ENCODE measurements at regions not wholly inside any gene's neighbourhood (a gene's known extent, or its start where the extent isn't known, plus 50 kb on each side); places are given as distances from the start of the nearest gene placed in this dataset.

DNA sequence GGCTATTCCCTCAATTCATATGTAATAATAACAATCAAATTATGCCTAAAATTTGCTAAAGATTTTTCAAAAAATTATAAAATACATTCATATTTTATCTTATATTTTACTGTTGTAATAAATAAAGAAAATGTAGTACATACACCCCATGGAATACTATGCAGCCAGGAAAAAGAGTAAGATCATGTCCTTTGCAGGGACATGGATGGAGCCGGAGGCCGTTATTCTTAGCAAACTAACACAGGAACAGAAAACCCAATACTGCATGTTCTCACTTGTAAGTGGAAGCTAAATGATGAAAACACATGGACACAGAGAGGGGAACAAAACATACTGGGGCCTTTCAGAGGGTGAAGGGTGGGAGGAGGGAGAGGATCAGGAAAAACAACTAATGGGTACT lies 584.2 kb upstream of the MMS22L start:
- Histone ChIP-seq H3K27me3 (ENCODE audit: control insufficient read depth, insufficient read depth, low read length, poor library complexity, severe bottlenecking) (no peaks in the 10 kb centered on the region), H3K27ac (ENCODE audit: insufficient read depth, low read depth, low read length, poor library complexity, severe bottlenecking) (no peak overlapping the region)
- WGBS, 2 experiments: 50% methylated on average over 2 of the region's 2 CpGs

DNA sequence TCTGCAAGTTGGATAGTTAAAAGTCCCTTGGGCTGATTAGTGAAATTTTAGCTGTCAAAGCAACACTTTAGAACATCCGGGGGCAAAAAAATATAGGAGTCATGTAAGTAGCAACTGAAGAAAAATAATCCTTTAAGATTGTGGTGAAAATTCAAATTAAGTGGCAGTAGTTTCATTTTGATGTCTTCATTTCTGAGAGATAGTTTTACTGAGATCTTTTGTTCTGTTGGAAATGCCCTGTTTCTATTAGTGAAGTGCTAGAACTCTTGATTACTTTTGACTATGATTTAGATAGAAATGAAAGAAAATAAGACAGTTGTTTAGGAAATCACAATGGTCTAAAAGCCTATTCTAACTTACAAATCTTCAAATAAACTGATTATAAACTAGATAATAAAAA lies 587.3 kb upstream of the MMS22L start:
- WGBS, 2 experiments: 0% methylated on average over 1 of the region's 1 CpG
- Histone ChIP-seq H3K4me1 (ENCODE audit: control insufficient read depth, insufficient read depth, low read length) (no peaks in the 10 kb centered on the region), H3K27me3 (ENCODE audit: control insufficient read depth, insufficient read depth, low read length, poor library complexity, severe bottlenecking) (no peaks in the 10 kb centered on the region), H3K9me3 (ENCODE audit: control insufficient read depth, low read length) (no peaks in the 10 kb centered on the region), H3K27ac (ENCODE audit: insufficient read depth, low read depth, low read length, poor library complexity, severe bottlenecking) (no peak overlapping the region), H3K36me3 (ENCODE audit: control insufficient read depth, insufficient read depth, low read length) (no peaks in the 10 kb centered on the region), H3K4me3 (ENCODE audit: insufficient read depth, low read depth, low read length) (no peak overlapping the region)

More for the DNA sequence above, 584.2 kb upstream of the MMS22L start:
- H3K36me3 ChIP-seq (ENCODE audit: control insufficient read depth, insufficient read depth, low read length): no peaks in the 10 kb centered on the region
- no peaks in the 10 kb centered on the region for H3K9me3 ChIP-seq (ENCODE audit: control insufficient read depth, low read length)
- no peak overlapping the region for H3K4me3 ChIP-seq (ENCODE audit: insufficient read depth, low read depth, low read length)
- H3K4me1 ChIP-seq (ENCODE audit: control insufficient read depth, insufficient read depth, low read length): no peaks in the 10 kb centered on the region

DNA sequence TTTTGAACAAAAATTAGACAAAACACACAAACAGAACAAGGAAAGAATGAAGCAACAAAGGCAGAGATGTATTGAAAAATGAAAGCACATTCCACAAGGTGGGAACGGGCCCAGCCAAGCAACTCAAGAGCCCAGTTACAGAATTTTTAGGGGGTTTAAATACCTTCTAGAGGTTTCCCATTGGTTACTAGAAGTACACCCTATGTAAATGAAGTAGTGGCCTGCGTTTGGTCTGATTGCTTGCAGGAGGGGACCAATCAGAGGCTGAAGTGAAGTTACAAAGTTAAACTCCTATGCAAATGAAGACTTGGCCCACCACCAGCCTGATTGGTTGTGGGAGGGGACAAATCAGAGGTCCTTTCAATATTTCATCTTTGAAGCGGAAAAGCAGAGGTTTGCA lies 593.7 kb upstream of the MMS22L start:
- no peaks in the 10 kb centered on the region for H3K36me3 ChIP-seq (ENCODE audit: control insufficient read depth, insufficient read depth, low read length)
- 91 to 94% methylated on average over 3 of the region's 3 CpGs for WGBS, 2 experiments
- H3K27me3 ChIP-seq (ENCODE audit: control insufficient read depth, insufficient read depth, low read length, poor library complexity, severe bottlenecking): no peaks in the 10 kb centered on the region
- H3K4me3 ChIP-seq (ENCODE audit: insufficient read depth, low read depth, low read length): no peak overlapping the region
- H3K27ac ChIP-seq (ENCODE audit: insufficient read depth, low read depth, low read length, poor library complexity, severe bottlenecking): no peak overlapping the region
- no peaks in the 10 kb centered on the region for H3K9me3 ChIP-seq (ENCODE audit: control insufficient read depth, low read length)
- H3K4me1 ChIP-seq (ENCODE audit: control insufficient read depth, insufficient read depth, low read length): no peaks in the 10 kb centered on the region

DNA sequence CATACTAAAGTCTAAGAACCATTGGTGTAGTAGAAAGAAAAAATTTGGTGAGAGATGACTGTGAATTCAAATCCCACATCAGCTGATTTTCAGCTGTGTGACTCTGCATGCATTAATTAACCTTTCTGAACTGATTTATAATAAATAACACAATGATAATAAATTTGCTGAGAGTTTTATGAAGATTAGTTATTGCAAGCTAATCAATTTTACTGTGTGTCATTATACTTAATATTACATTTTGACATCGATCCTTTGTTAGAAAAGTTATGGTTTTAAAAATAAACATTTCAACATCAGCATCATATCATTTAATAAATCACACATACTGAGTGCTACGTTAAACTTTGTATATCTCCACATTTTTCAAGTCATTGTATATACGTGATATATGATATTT lies 599.7 kb upstream of the MMS22L start:
- Histone ChIP-seq H3K27me3 (ENCODE audit: control insufficient read depth, insufficient read depth, low read length, poor library complexity, severe bottlenecking) (no peaks in the 10 kb centered on the region), H3K4me3 (ENCODE audit: insufficient read depth, low read depth, low read length) (no peak overlapping the region), H3K27ac (ENCODE audit: insufficient read depth, low read depth, low read length, poor library complexity, severe bottlenecking) (no peak overlapping the region), H3K9me3 (ENCODE audit: control insufficient read depth, low read length) (no peaks in the 10 kb centered on the region), H3K4me1 (ENCODE audit: control insufficient read depth, insufficient read depth, low read length) (no peaks in the 10 kb centered on the region), H3K36me3 (ENCODE audit: control insufficient read depth, insufficient read depth, low read length) (no peaks in the 10 kb centered on the region)
- WGBS, 2 experiments: 90 to 100% methylated on average over 1 of the region's 3 CpGs

DNA sequence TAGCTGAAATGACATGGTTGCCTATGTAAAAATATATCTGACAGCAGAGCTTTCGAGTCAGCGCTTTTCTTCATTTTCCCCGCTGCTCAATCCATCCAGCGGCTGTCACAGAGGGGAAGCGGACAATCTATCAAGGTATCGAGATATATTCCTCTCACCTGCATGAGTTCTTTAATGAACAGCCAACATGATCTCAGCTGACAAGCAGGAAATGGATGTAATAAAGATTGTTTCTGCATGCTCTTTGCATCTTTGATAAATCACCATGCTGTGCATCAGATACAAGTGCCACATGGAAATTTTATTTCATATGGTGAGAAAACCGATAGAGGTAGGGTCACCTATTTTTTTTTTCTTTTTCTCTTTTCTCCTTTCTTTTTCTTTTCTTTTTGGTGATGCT lies 602.3 kb upstream of the MMS22L start:
- WGBS, 2 experiments: 94% methylated on average over 6 to 7 of the region's 7 CpGs
- H3K27ac ChIP-seq (ENCODE audit: insufficient read depth, low read depth, low read length, poor library complexity, severe bottlenecking): no peak overlapping the region

DNA sequence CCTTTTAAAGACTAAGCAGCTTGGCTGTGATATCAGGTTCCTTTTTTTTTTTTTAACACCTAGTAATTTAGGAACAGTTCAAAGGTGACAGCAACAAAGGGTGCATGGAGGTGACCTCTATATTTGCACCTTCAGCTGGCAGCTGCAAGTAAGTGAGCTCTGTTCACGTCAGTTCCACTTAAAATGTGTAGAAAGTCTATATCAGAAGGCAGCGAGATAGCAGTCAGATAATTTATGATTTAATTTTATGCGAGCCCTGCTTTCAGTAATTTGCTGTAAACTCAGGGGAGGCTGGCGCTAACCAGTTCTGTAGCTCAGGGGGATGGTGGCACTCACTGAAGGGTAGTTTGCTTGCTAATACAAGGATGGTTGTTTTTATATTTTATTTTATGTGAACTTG lies 602.8 kb upstream of the MMS22L start:
- no peaks in the 10 kb centered on the region for H3K36me3 ChIP-seq (ENCODE audit: control insufficient read depth, insufficient read depth, low read length)
- H3K27ac ChIP-seq (ENCODE audit: insufficient read depth, low read depth, low read length, poor library complexity, severe bottlenecking): no peak overlapping the region
- H3K4me3 ChIP-seq (ENCODE audit: insufficient read depth, low read depth, low read length): no peak overlapping the region
- H3K4me1 ChIP-seq (ENCODE audit: control insufficient read depth, insufficient read depth, low read length): no peaks in the 10 kb centered on the region
- no peaks in the 10 kb centered on the region for H3K9me3 ChIP-seq (ENCODE audit: control insufficient read depth, low read length)
- H3K27me3 ChIP-seq (ENCODE audit: control insufficient read depth, insufficient read depth, low read length, poor library complexity, severe bottlenecking): no peaks in the 10 kb centered on the region
- 91 to 93% methylated on average over 4 of the region's 4 CpGs for WGBS, 2 experiments

More for the DNA sequence above, 602.3 kb upstream of the MMS22L start:
- Histone ChIP-seq H3K27me3 (ENCODE audit: control insufficient read depth, insufficient read depth, low read length, poor library complexity, severe bottlenecking) (no peaks in the 10 kb centered on the region), H3K4me3 (ENCODE audit: insufficient read depth, low read depth, low read length) (no peak overlapping the region), H3K36me3 (ENCODE audit: control insufficient read depth, insufficient read depth, low read length) (no peaks in the 10 kb centered on the region), H3K9me3 (ENCODE audit: control insufficient read depth, low read length) (no peaks in the 10 kb centered on the region), H3K4me1 (ENCODE audit: control insufficient read depth, insufficient read depth, low read length) (no peaks in the 10 kb centered on the region)

DNA sequence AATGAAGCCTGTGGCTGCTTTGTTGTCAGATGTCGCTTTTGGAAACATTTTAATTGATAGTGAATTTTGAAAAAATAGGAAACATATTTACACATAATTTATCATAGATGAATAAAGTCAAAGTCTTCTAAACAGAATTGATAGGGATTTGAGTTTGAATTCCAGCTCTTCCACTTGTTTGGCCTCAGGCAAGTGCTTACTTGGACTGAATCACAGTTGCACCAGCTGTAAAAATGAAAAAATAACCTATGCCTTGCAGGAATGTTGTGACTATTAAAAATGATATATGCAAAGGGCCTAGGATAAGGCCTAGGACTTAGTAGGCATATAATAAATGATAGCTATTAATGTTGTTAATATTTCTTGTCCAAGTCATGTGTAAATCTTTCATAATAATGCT lies 618.5 kb upstream of the MMS22L start:
- Histone ChIP-seq H3K27ac (ENCODE audit: insufficient read depth, low read depth, low read length, poor library complexity, severe bottlenecking) (no peak overlapping the region), H3K4me1 (ENCODE audit: control insufficient read depth, insufficient read depth, low read length) (no peaks in the 10 kb centered on the region), H3K36me3 (ENCODE audit: control insufficient read depth, insufficient read depth, low read length) (no peaks in the 10 kb centered on the region), H3K27me3 (ENCODE audit: control insufficient read depth, insufficient read depth, low read length, poor library complexity, severe bottlenecking) (no peaks in the 10 kb centered on the region), H3K4me3 (ENCODE audit: insufficient read depth, low read depth, low read length) (no peak overlapping the region), H3K9me3 (ENCODE audit: control insufficient read depth, low read length) (no peaks in the 10 kb centered on the region)
- 100% methylated on average over 1 of the region's 1 CpG; no CpG with 5 or more reads in 1 of the 2 experiments for WGBS, 2 experiments

DNA sequence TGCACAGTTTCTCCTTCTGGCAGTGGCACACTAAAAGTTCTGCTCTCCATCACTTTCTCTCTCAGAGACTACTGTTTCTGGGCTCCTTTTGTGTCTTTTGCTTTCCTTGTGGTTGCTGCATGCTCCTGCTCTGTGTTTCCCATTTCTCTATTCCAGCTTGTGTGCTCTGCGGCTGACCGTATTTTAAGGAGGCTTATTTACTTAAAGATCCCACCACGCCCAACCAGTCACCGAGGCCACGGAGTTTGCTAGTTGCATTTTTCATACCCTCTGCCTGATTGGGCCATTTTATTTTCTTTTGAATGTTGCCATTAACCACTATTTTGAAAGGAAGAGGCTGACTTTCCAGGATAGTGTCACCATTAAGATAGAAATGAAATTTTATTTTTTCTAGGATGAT lies 626.4 kb upstream of the MMS22L start:
- Histone ChIP-seq H3K4me3 (ENCODE audit: insufficient read depth, low read depth, low read length) (no peak overlapping the region), H3K9me3 (ENCODE audit: control insufficient read depth, low read length) (no peaks in the 10 kb centered on the region), H3K36me3 (ENCODE audit: control insufficient read depth, insufficient read depth, low read length) (no peaks in the 10 kb centered on the region), H3K4me1 (ENCODE audit: control insufficient read depth, insufficient read depth, low read length) (no peaks in the 10 kb centered on the region), H3K27ac (ENCODE audit: insufficient read depth, low read depth, low read length, poor library complexity, severe bottlenecking) (no peak overlapping the region), H3K27me3 (ENCODE audit: control insufficient read depth, insufficient read depth, low read length, poor library complexity, severe bottlenecking) (no peaks in the 10 kb centered on the region)
- 91 to 95% methylated on average over 5 of the region's 5 CpGs for WGBS, 2 experiments

DNA sequence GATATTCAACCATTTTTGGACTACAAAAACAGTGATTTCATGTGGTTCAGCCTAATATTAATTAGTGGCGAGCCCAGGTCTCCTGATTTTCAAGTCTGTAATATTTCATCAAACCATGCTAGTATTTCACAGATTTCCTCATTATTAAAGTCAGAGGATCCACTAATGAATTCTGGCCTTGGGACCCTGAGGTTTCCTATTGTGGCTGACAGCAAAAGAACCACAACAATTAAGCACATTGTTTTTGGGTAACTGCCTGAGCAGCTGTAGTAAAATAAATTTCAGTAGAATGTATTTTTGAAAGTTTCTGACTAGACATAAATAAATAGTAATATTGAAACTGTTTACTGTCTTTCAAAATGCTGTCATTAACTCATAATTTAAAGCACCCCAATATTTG lies 630.7 kb upstream of the MMS22L start:
- Histone ChIP-seq H3K27me3 (ENCODE audit: control insufficient read depth, insufficient read depth, low read length, poor library complexity, severe bottlenecking) (no peaks in the 10 kb centered on the region), H3K27ac (ENCODE audit: insufficient read depth, low read depth, low read length, poor library complexity, severe bottlenecking) (no peak overlapping the region), H3K4me3 (ENCODE audit: insufficient read depth, low read depth, low read length) (no peak overlapping the region), H3K36me3 (ENCODE audit: control insufficient read depth, insufficient read depth, low read length) (no peaks in the 10 kb centered on the region), H3K4me1 (ENCODE audit: control insufficient read depth, insufficient read depth, low read length) (peaks cover 4% of the 10 kb centered on the region), H3K9me3 (ENCODE audit: control insufficient read depth, low read length) (no peaks in the 10 kb centered on the region)
- 91 to 93% methylated on average over 1 of the region's 1 CpG for WGBS, 2 experiments

DNA sequence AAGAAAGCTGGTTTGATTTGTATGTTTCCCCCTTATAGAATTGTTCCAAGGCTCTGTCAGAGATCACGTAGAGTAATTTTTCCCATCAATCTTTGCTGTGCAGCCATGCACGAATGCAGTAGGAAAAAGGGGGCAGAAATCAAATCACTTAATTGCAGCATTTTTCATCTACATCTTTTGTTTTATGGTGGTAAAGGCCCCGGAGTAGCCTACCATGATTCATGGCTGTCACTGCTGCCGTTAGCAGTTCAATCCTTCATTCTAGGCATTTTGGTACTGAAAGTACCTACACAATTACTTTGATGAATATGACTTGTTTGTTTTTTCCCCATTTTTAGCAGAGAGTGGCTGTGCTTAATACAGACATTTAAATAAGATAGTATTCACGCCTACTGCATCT lies 631.9 kb upstream of the MMS22L start:
- peaks cover 4% of the 10 kb centered on the region for H3K4me1 ChIP-seq (ENCODE audit: control insufficient read depth, insufficient read depth, low read length)
- 88 to 95% methylated on average over 2 to 5 of the region's 5 CpGs for WGBS, 2 experiments
- H3K27me3 ChIP-seq (ENCODE audit: control insufficient read depth, insufficient read depth, low read length, poor library complexity, severe bottlenecking): no peaks in the 10 kb centered on the region
- H3K27ac ChIP-seq (ENCODE audit: insufficient read depth, low read depth, low read length, poor library complexity, severe bottlenecking): no peak overlapping the region
- no peak overlapping the region for H3K4me3 ChIP-seq (ENCODE audit: insufficient read depth, low read depth, low read length)
- no peaks in the 10 kb centered on the region for H3K9me3 ChIP-seq (ENCODE audit: control insufficient read depth, low read length)
- no peaks in the 10 kb centered on the region for H3K36me3 ChIP-seq (ENCODE audit: control insufficient read depth, insufficient read depth, low read length)

DNA sequence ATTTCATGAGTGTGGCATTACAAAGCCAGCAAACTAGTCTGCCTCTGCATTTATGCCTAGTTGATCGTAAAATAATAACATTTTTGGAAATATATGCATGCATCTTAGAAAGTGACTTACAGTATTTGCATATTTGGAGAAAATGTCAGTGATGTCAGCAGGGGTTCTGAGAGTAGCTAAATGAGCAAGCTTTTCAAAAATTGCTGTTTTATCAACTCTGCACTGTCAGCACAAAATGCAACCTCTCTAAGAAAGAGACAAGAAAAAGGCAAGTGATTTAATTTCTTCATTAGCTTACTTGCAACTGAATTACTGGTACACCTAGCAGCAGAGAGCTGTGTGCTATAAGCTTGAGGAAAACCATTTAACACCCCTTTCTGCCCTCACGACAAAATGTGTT lies 632.5 kb upstream of the MMS22L start:
- Histone ChIP-seq H3K36me3 (ENCODE audit: control insufficient read depth, insufficient read depth, low read length) (no peaks in the 10 kb centered on the region), H3K27me3 (ENCODE audit: control insufficient read depth, insufficient read depth, low read length, poor library complexity, severe bottlenecking) (no peaks in the 10 kb centered on the region), H3K4me1 (ENCODE audit: control insufficient read depth, insufficient read depth, low read length) (peaks cover 4% of the 10 kb centered on the region), H3K4me3 (ENCODE audit: insufficient read depth, low read depth, low read length) (no peak overlapping the region), H3K9me3 (ENCODE audit: control insufficient read depth, low read length) (no peaks in the 10 kb centered on the region), H3K27ac (ENCODE audit: insufficient read depth, low read depth, low read length, poor library complexity, severe bottlenecking) (no peak overlapping the region)
- 69 to 74% methylated on average over 2 of the region's 2 CpGs for WGBS, 2 experiments

Data from ectodermal cell (in vitro differentiated cells).